K562 (cell line): ENCODE measurements at regions not wholly inside any gene's neighbourhood (a gene's known extent, or its start where the extent isn't known, plus 50 kb on each side); places are given as distances from the start of the nearest gene placed in this dataset.
A peak's percentile ranks its signal among the peaks of the same experiment; 100 is the strongest.

Experiments
- ATAC-seq: fragments of 200-7000 bp; cut with Tn5 transposase; 3 replicates; pipeline ENCODE4 v1.9.1; 2020; ENCODE audit warnings: moderate library complexity
- BruUV-seq: library from RNA; stranded (reverse); fragments of 400-500 nt; replicated peaks from 2 replicates; lab custom pipeline; 2021; lab: Mats Ljungman, UMichigan
- CTCF ChIA-PET: fragments of 300-600 bp; formaldehyde crosslinking; extraction: SDS; loops from one replicate; lab custom pipeline; 2021; ENCODE audit warnings: low intra/inter-chr PET ratio; lab: Yijun Ruan, JAX
- POLR2A ChIA-PET: fragments of 300-600, 350-650 bp; sonication (Branson Sonifier 250); formaldehyde crosslinking; extraction: SDS; loops from one replicate; lab custom pipeline; 2021; ENCODE audit warnings: antibody characterized with exemption, inconsistent platforms; lab: Yijun Ruan, JAX
- DNase-seq, 4 experiments: peaks; one replicate each; pipeline versions ENCODE4 v3.0.0 to v3.0.0-alpha.2; 2011 to 2018; ENCODE audit warnings: low spot score in 3 of 4, mixed read lengths in 3 of 4; ENCODE audit errors: extremely low read depth in 1 of 4
- FAIRE-seq: peaks from 2 replicates; lab custom pipeline; 2011; peaks lifted over from hg19 to GRCh38; lab: Jason Lieb, UNC
- H2AFZ ChIP-seq: 2 replicates; pipeline ENCODE4 v1.6.0; 2011; ENCODE audit warnings: low read depth, low read length, control low read depth, inconsistent platforms
- H3K27ac ChIP-seq: fragments of 200-600 bp; 3 replicates; pipeline ENCODE4 v1.8.0; 2011; ENCODE audit warnings: low read depth, mild to moderate bottlenecking, control low read depth, inconsistent platforms, low read length, moderate library complexity, mixed read lengths; ENCODE audit errors: extremely low read depth
- H3K27me3 ChIP-seq, 2 experiments: fragments of 300-600 bp in 1 of 2; 2 replicates in 1 of 2; 3 replicates in 1 of 2; pipeline versions ENCODE4 v1.6.0 to v1.8.0; 2011; ENCODE audit warnings: inconsistent platforms in 2 of 2, low read length in 2 of 2, mild to moderate bottlenecking in 1 of 2, mixed read lengths in 1 of 2, moderate library complexity in 1 of 2; ENCODE audit not compliant: control insufficient read depth in 2 of 2, insufficient read depth in 2 of 2
- H3K36me3 ChIP-seq: fragments of 300-600 bp; 3 replicates; pipeline ENCODE4 v1.8.0; 2011; ENCODE audit warnings: mild to moderate bottlenecking, low read length, inconsistent platforms; ENCODE audit not compliant: control insufficient read depth, insufficient read depth
- H3K4me1 ChIP-seq, 2 experiments: fragments of 200-600 bp in 1 of 2; replicated peaks in 1 of 2; 2 replicates in 1 of 2; 3 replicates in 1 of 2; pipeline versions ENCODE4 v1.5.1 to v1.8.0; 2011; ENCODE audit warnings: inconsistent platforms in 2 of 2, low read length in 2 of 2, mild to moderate bottlenecking in 1 of 2, mixed read lengths in 1 of 2, moderate library complexity in 1 of 2; ENCODE audit not compliant: control insufficient read depth in 2 of 2, insufficient read depth in 2 of 2
- H3K4me2 ChIP-seq: 2 replicates; pipeline ENCODE4 v1.6.1; 2011; ENCODE audit warnings: low read length, control low read depth, inconsistent platforms, mixed read lengths; ENCODE audit not compliant: insufficient read depth
- H3K4me3 ChIP-seq: fragments of 200-600 bp; sonication (generic), shearing (Covaris generic); 2 replicates; pipeline ENCODE4 v1.5.1; 2016; ENCODE audit warnings: control low read depth, inconsistent platforms
- H3K79me2 ChIP-seq: fragments of 200-600 bp; 3 replicates; pipeline ENCODE4 v1.8.0; 2011; ENCODE audit warnings: low read length, inconsistent platforms; ENCODE audit not compliant: control insufficient read depth, insufficient read depth
- H3K9ac ChIP-seq, 2 experiments: 2 replicates each; pipeline versions ENCODE4 v1.6.0 to v1.6.1; 2011; ENCODE audit warnings: low read depth in 2 of 2, low read length in 2 of 2, control low read depth in 1 of 2, inconsistent platforms in 1 of 2, mild to moderate bottlenecking in 1 of 2, mixed read lengths in 1 of 2; ENCODE audit not compliant: insufficient read depth in 1 of 2
- H3K9me1 ChIP-seq: one replicate; pipeline ENCODE4 v1.6.0; 2011; ENCODE audit warnings: inconsistent platforms, mild to moderate bottlenecking, low read length, moderate library complexity; ENCODE audit not compliant: control insufficient read depth, insufficient read depth
- H3K9me3 ChIP-seq: replicated peaks from 2 replicates; pipeline ENCODE4 v1.5.1; 2011; ENCODE audit warnings: low read depth, low read length, inconsistent platforms; ENCODE audit not compliant: control insufficient read depth, insufficient read depth
- H4K20me1 ChIP-seq: replicated peaks from 2 replicates; pipeline ENCODE4 v1.6.1; 2011; ENCODE audit warnings: low read length, inconsistent platforms, mixed read lengths; ENCODE audit not compliant: control insufficient read depth, insufficient read depth
- C11orf30 ChIP-seq: fragments of 450-650 bp; IDR thresholded peaks from 2 replicates; pipeline ENCODE4 v1.6.1; 2016; ENCODE audit warnings: low read depth, mild to moderate bottlenecking
- ESRRA ChIP-seq: fragments of 450-650 bp; IDR thresholded peaks from 2 replicates; pipeline ENCODE4 v1.6.1; 2014; ENCODE audit warnings: low read depth, mild to moderate bottlenecking, moderate library complexity, borderline replicate concordance
- FOXO4 ChIP-seq: fragments of 450-650 bp; formaldehyde crosslinking; IDR thresholded peaks from 2 replicates; pipeline ENCODE4 v1.4.0; 2020; ENCODE audit warnings: mild to moderate bottlenecking, moderate library complexity
- MAFF ChIP-seq: IDR thresholded peaks from 2 replicates; pipeline ENCODE4 v1.6.1; 2012; ENCODE audit warnings: low read length, improper control_type of control experiment
- MAFG ChIP-seq: fragments of 450-650 bp; conservative IDR thresholded peaks from 2 replicates; pipeline ENCODE4 v1.6.1; 2016; ENCODE audit warnings: missing genetic modification characterization, missing compliant biosample characterization
- NFE2 ChIP-seq: IDR thresholded peaks from 2 replicates; pipeline ENCODE4 v1.6.1; 2014; ENCODE audit warnings: antibody characterized with exemption, low read depth
- TFAM ChIP-seq: fragments of 250-450 bp; sonication (Bioruptor Pico); conservative IDR thresholded peaks from 2 replicates; pipeline ENCODE4 v1.5.0; 2021; ENCODE audit warnings: mild to moderate bottlenecking, moderate library complexity
- TRIM24 ChIP-seq, 2 experiments: fragments of 450-650 bp; IDR thresholded peaks; 2 replicates each; pipeline ENCODE4 v1.6.1; 2016
- USF1 ChIP-seq: sonication (generic); formaldehyde crosslinking; IDR thresholded peaks from 2 replicates; pipeline ENCODE4 v1.9.0; 2022; ENCODE audit warnings: mild to moderate bottlenecking, missing genetic modification reagents
- XRCC4 ChIP-seq: IDR thresholded peaks from one replicate; pipeline ENCODE4 v1.6.1; 2011; ENCODE audit not compliant: insufficient read depth, insufficient read length; ENCODE audit errors: extremely low read depth
- ZNF184 ChIP-seq: sonication (generic); formaldehyde crosslinking; IDR thresholded peaks from 2 replicates; pipeline ENCODE4 v1.5.0; 2020; ENCODE audit warnings: missing genetic modification reagents
- ZNF316 ChIP-seq: fragments of 450-650 bp; IDR thresholded peaks from 2 replicates; pipeline ENCODE4 v1.6.1; 2016
- WGBS: fragments of 100-300 bp; shearing (Covaris generic); methylation state at CpG from one replicate; pipeline ENCODE4 v1.1.6; 2016; ENCODE audit warnings: low coverage, mixed read lengths; ENCODE audit not compliant: insufficient coverage; ENCODE audit errors: missing lambda C conversion rate; 5-methylcytosine and 5-hydroxymethylcytosine counted together
- in situ Hi-C: fragments of 300-500 bp; cut with MboI; formaldehyde crosslinking; loops from 4 replicates; pipeline ENCODE4 v1.15.0; 2018; ENCODE audit warnings: inconsistent platforms, mixed read lengths
- intact Hi-C: fragments of 100-400 bp; cut with micrococcal nuclease; formaldehyde crosslinking; loops from 2 replicates; pipeline ENCODE4 v1.14.2; 2022
- TF ChIP-seq, protein P1 (sequence below): IDR thresholded peaks from 3 replicates; pipeline ENCODE4 v1.6.1; 2011; ENCODE audit warnings: borderline replicate concordance, mild to moderate bottlenecking; ENCODE audit not compliant: insufficient read length, insufficient read depth
- TF ChIP-seq, protein P2 (sequence below): fragments of 250-450 bp; sonication (Bioruptor Pico); IDR thresholded peaks from 2 replicates; pipeline ENCODE4 v1.4.0; 2020; ENCODE audit warnings: mild to moderate bottlenecking, moderate library complexity

DNA sequence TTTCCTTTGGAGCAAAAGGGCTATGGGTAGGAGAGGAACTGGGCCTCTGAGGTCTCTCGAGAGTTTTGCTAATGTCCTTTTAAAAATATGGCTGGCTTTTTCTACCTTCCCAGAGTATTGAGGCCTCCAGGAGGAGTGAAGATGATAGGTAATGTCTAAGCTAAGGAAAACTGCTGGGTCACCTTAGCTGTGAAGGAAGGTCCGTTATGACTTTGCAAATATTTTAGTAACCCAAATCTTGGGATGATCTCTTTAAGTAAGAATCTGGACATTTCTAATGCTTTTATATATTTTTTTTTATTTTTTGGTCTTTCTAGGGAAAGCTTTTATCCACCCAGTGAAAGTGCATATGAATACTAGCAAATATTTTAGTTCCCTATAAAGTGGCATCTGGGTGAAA lies 60.9 kb upstream of the SYN3 start:
- intact Hi-C loops (no loop called here), in situ Hi-C loops (no loop called here)
- CTCF ChIA-PET = no interaction called here
- Histone ChIP-seq H3K9me3 (no peaks in the 10 kb centered on the region), H3K4me3 (no peak overlapping the region), H3K9ac (no peak overlapping the region), H3K9me1 (no peaks in the 10 kb centered on the region), H2AFZ (no peak overlapping the region), H3K27ac (no peak overlapping the region), H3K27me3 (no peaks in the 10 kb centered on the region), H3K4me2 (no peak overlapping the region), H4K20me1 (no peaks in the 10 kb centered on the region), H3K4me1 (no peaks in the 10 kb centered on the region; a peak in 1 of 5 replicates), H3K79me2 (no peaks in the 10 kb centered on the region), H3K36me3 (no peaks in the 10 kb centered on the region)
- 7% methylated on average over 2 of the region's 2 CpGs for WGBS
- DNase-seq (no peak), ATAC-seq (no peak), FAIRE-seq (no peak)
- POLR2A ChIA-PET = interaction anchor here (0.6 kb wide), 1 partner anchor 61 kb away, joined by 4 read pairs; the partner anchor contains the start of gene SYN3
- TF ChIP-seq MAFG (tag) (0 out of 2 replicates have a peak, but pooled peaks have one; percentile 17), MAFF (0 out of 2 replicates have a peak, but pooled peaks have one; percentile 4), XRCC4 (no peak), C11orf30 (peak; percentile 58; the same call in 1 of the 2 replicates), USF1 (CRISPR knock-in tag) (no peak), ZNF316 (peak; percentile 83), NFE2 (0 out of 2 replicates have a peak, but pooled peaks have one; percentile 15)
- no TSS peak for BruUV-seq

- intact Hi-C loops = no loop called here
These were observed 59.6 kb upstream of the SYN3 start for GRCh38 chr22:33117821-33118220.

More at GRCh38 chr22:33117821-33118220, 59.6 kb upstream of the SYN3 start:
- Histone ChIP-seq H4K20me1 (no peaks in the 10 kb centered on the region), H3K9me1 (no peaks in the 10 kb centered on the region), H3K79me2 (no peaks in the 10 kb centered on the region), H3K36me3 (no peaks in the 10 kb centered on the region), H3K4me2 (no peak overlapping the region), H3K9ac (no peak overlapping the region), H3K27me3 (no peaks in the 10 kb centered on the region), H3K27ac (no peak overlapping the region), H2AFZ (no peak overlapping the region), H3K4me3 (no peak overlapping the region), H3K9me3 (no peaks in the 10 kb centered on the region), H3K4me1 (no peaks in the 10 kb centered on the region; a peak in 1 of 5 replicates)
- TF ChIP-seq ESRRA (no peak), FOXO4 (no peak), TFAM (CRISPR knock-in tag) (no peak), ZNF184 (CRISPR knock-in tag) (no peak), TRIM24 (IDR thresholded peaks at IDR 0.05) (no peak)
- TF ChIP-seq, protein P1, sequence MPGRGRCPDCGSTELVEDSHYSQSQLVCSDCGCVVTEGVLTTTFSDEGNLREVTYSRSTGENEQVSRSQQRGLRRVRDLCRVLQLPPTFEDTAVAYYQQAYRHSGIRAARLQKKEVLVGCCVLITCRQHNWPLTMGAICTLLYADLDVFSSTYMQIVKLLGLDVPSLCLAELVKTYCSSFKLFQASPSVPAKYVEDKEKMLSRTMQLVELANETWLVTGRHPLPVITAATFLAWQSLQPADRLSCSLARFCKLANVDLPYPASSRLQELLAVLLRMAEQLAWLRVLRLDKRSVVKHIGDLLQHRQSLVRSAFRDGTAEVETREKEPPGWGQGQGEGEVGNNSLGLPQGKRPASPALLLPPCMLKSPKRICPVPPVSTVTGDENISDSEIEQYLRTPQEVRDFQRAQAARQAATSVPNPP = no peak
- TF ChIP-seq, protein P2, sequence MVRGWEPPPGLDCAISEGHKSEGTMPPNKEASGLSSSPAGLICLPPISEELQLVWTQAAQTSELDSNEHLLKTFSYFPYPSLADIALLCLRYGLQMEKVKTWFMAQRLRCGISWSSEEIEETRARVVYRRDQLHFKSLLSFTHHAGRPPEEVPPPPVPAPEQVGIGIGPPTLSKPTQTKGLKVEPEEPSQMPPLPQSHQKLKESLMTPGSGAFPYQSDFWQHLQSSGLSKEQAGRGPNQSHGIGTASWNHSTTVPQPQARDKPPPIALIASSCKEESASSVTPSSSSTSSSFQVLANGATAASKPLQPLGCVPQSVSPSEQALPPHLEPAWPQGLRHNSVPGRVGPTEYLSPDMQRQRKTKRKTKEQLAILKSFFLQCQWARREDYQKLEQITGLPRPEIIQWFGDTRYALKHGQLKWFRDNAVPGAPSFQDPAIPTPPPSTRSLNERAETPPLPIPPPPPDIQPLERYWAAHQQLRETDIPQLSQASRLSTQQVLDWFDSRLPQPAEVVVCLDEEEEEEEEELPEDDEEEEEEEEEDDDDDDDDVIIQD (CRISPR knock-in tag) = no peak
- FAIRE-seq (no peak), ATAC-seq (no peak), DNase-seq (no peak)
- CTCF ChIA-PET = no interaction called here
- POLR2A ChIA-PET = no interaction called here
- no TSS peak for BruUV-seq
- in situ Hi-C loops = no loop called here
